ENCODE measurements at regions not wholly inside any gene's neighbourhood (a gene's known extent, or its start where the extent isn't known, plus 50 kb on each side); places are given as distances from the start of the nearest gene placed in this dataset.

GRCh38 chr4:3688018-3688998 lies 77.9 kb upstream of the ADRA2C start:
- Histone ChIP-seq H3K4me2 (no peak overlapping the region), H3K27me3 (no peaks in the 10 kb centered on the region), H3K4me1 (no peaks in the 10 kb centered on the region), H3K9ac (no peak overlapping the region), H3K4me3 (no peak overlapping the region), H3F3A (ENCODE audit: low read depth) (no peaks in the 10 kb centered on the region), H3K9me3 (ENCODE audit: low read depth) (no peaks in the 10 kb centered on the region), H4K20me1 (ENCODE audit: low read depth) (no peaks in the 10 kb centered on the region), H3K79me2 (ENCODE audit: low read depth) (no peaks in the 10 kb centered on the region), H2AFZ (replicated peaks) (no peak overlapping the region), H3K27ac (no peak overlapping the region), H3K36me3 (no peaks in the 10 kb centered on the region)
- Mint-ChIP-seq H3K4me1 (no peaks in the 10 kb centered on the region), H3K4me3 (no peak overlapping the region), H3K9me3 (no peaks in the 10 kb centered on the region), H3K27ac (no peak overlapping the region), H3K36me3 (no peaks in the 10 kb centered on the region), H3K27me3 (ENCODE audit: insufficient read depth, low read depth) (peaks cover 6% of the 10 kb centered on the region)
- TF ChIP-seq CTCF (IDR thresholded peaks at IDR 0.05) (no peak), EZH2 (IDR thresholded peaks at IDR 0.05) (no peak), EZH2phosphoT487 (IDR thresholded peaks at IDR 0.05) (no peak)
- no peak for DNase-seq (ENCODE audit: low spot score)

GRCh38 chr4:3687538-3687937 lies 78.6 kb upstream of the ADRA2C start:
- no peak for TF ChIP-seq EZH2phosphoT487 (IDR thresholded peaks at IDR 0.05)
- no peak for TF ChIP-seq EZH2 (IDR thresholded peaks at IDR 0.05)
- H4K20me1 ChIP-seq (ENCODE audit: low read depth): no peaks in the 10 kb centered on the region
- no peaks in the 10 kb centered on the region for H3K4me1 ChIP-seq
- H3K4me3 ChIP-seq: no peak overlapping the region
- H3K4me3 Mint-ChIP-seq: no peak overlapping the region
- no peak overlapping the region for H3K4me2 ChIP-seq
- peaks cover 9% of the 10 kb centered on the region for H3K27me3 Mint-ChIP-seq (ENCODE audit: insufficient read depth, low read depth)
- no peaks in the 10 kb centered on the region for H3K79me2 ChIP-seq (ENCODE audit: low read depth)
- H3K27me3 ChIP-seq: no peaks in the 10 kb centered on the region
- H3K36me3 Mint-ChIP-seq: no peaks in the 10 kb centered on the region
- H3K9ac ChIP-seq: no peak overlapping the region
- no peaks in the 10 kb centered on the region for H3F3A ChIP-seq (ENCODE audit: low read depth)
- no peak for DNase-seq (ENCODE audit: low spot score)
- no peak overlapping the region for H3K27ac Mint-ChIP-seq
- no peaks in the 10 kb centered on the region for H3K9me3 ChIP-seq (ENCODE audit: low read depth)
- H3K36me3 ChIP-seq: no peaks in the 10 kb centered on the region
- peaks cover 1% of the 10 kb centered on the region for H3K4me1 Mint-ChIP-seq
- H3K9me3 Mint-ChIP-seq: peaks cover 3% of the 10 kb centered on the region
- no peak overlapping the region for H3K27ac ChIP-seq
- H2AFZ ChIP-seq (replicated peaks): no peak overlapping the region

GRCh38 chr4:3686753-3687152 lies 79.4 kb upstream of the ADRA2C start:
- DNase-seq (ENCODE audit: low spot score): no peak
- Histone ChIP-seq H3K4me3 (no peak overlapping the region), H3K36me3 (no peaks in the 10 kb centered on the region), H3F3A (ENCODE audit: low read depth) (no peaks in the 10 kb centered on the region), H4K20me1 (ENCODE audit: low read depth) (no peaks in the 10 kb centered on the region), H3K4me2 (no peak overlapping the region), H3K9me3 (ENCODE audit: low read depth) (no peaks in the 10 kb centered on the region), H3K27ac (no peak overlapping the region), H3K27me3 (no peaks in the 10 kb centered on the region), H3K79me2 (ENCODE audit: low read depth) (no peaks in the 10 kb centered on the region), H3K9ac (no peak overlapping the region), H2AFZ (replicated peaks) (no peak overlapping the region), H3K4me1 (no peaks in the 10 kb centered on the region)
- peaks cover 10% of the 10 kb centered on the region for H3K27me3 Mint-ChIP-seq (ENCODE audit: insufficient read depth, low read depth)
- TF ChIP-seq EZH2 (IDR thresholded peaks at IDR 0.05) (no peak), CTCF (IDR thresholded peaks at IDR 0.05) (no peak), EZH2phosphoT487 (IDR thresholded peaks at IDR 0.05) (no peak)
- H3K9me3 Mint-ChIP-seq: peaks cover 3% of the 10 kb centered on the region
- no peak overlapping the region for H3K4me3 Mint-ChIP-seq
- no peak overlapping the region for H3K27ac Mint-ChIP-seq
- H3K36me3 Mint-ChIP-seq: no peaks in the 10 kb centered on the region
- H3K4me1 Mint-ChIP-seq: peaks cover 2% of the 10 kb centered on the region

GRCh38 chr4:3685081-3685645 lies 81.0 kb upstream of the ADRA2C start:
- Mint-ChIP-seq H3K4me1 (peaks cover 2% of the 10 kb centered on the region), H3K27me3 (ENCODE audit: insufficient read depth, low read depth) (peaks cover 7% of the 10 kb centered on the region), H3K4me3 (no peak overlapping the region), H3K36me3 (no peaks in the 10 kb centered on the region), H3K9me3 (peaks cover 3% of the 10 kb centered on the region), H3K27ac (no peak overlapping the region)
- H3K4me1 ChIP-seq: no peaks in the 10 kb centered on the region
- no peak overlapping the region for H3K4me2 ChIP-seq
- H3K79me2 ChIP-seq (ENCODE audit: low read depth): no peaks in the 10 kb centered on the region
- DNase-seq (ENCODE audit: low spot score): no peak
- H3K36me3 ChIP-seq: no peaks in the 10 kb centered on the region
- H3K9ac ChIP-seq: no peak overlapping the region
- H3K27ac ChIP-seq: no peak overlapping the region
- TF ChIP-seq CTCF (IDR thresholded peaks at IDR 0.05): no peak
- TF ChIP-seq EZH2phosphoT487 (IDR thresholded peaks at IDR 0.05): no peak
- TF ChIP-seq EZH2 (IDR thresholded peaks at IDR 0.05): no peak
- no peaks in the 10 kb centered on the region for H3K27me3 ChIP-seq
- H3K9me3 ChIP-seq (ENCODE audit: low read depth): no peaks in the 10 kb centered on the region
- H2AFZ ChIP-seq (replicated peaks): no peak overlapping the region
- no peaks in the 10 kb centered on the region for H3F3A ChIP-seq (ENCODE audit: low read depth)
- H4K20me1 ChIP-seq (ENCODE audit: low read depth): no peaks in the 10 kb centered on the region
- no peak overlapping the region for H3K4me3 ChIP-seq
